ENCODE measurements at regions not wholly inside any gene's neighbourhood (a gene's known extent, or its start where the extent isn't known, plus 50 kb on each side); places are given as distances from the start of the nearest gene placed in this dataset.
"Not testable (repeated sequence)": the region's sequence is repeated elsewhere in the genome, so short reads cannot be mapped to it uniquely, and the experiment has no call there.

GRCh38 chr11:98725471-98725870, 295.3 kb upstream of the CNTN5 start:
- no peaks in the 10 kb centered on the region for H3K27me3 ChIP-seq
- no peak overlapping the region for H3K27ac ChIP-seq
- H3K4me3 ChIP-seq, result no peak overlapping the region
- H3K4me1 ChIP-seq, result no peaks in the 10 kb centered on the region
- TF ChIP-seq POLR2A (IDR thresholded peaks at IDR 0.05), result no peak
- no peak for TF ChIP-seq CTCF (IDR thresholded peaks at IDR 0.05)
- no peaks in the 10 kb centered on the region for H3K9me3 ChIP-seq
- DNase-seq, result no peak
- no peaks in the 10 kb centered on the region for H3K36me3 ChIP-seq

- TF ChIP-seq POLR2A (IDR thresholded peaks at IDR 0.05), result no peak
- TF ChIP-seq CTCF (IDR thresholded peaks at IDR 0.05), result no peak
- no peaks in the 10 kb centered on the region for H3K4me1 ChIP-seq
- H3K9me3 ChIP-seq, result no peaks in the 10 kb centered on the region
- no peak overlapping the region for H3K27ac ChIP-seq
- no peak overlapping the region for H3K4me3 ChIP-seq
- no peaks in the 10 kb centered on the region for H3K36me3 ChIP-seq
- no peaks in the 10 kb centered on the region for H3K27me3 ChIP-seq
- DNase-seq, result no peak
Measured at GRCh38 chr11:98728421-98728820, 292.3 kb upstream of the CNTN5 start.

GRCh38 chr11:98729118-98729517, 291.6 kb upstream of the CNTN5 start:
- DNase-seq, result no peak
- Histone ChIP-seq H3K9me3 (no peaks in the 10 kb centered on the region), H3K36me3 (no peaks in the 10 kb centered on the region), H3K27me3 (no peaks in the 10 kb centered on the region), H3K4me3 (no peak overlapping the region), H3K27ac (no peak overlapping the region), H3K4me1 (no peaks in the 10 kb centered on the region)
- TF ChIP-seq POLR2A (IDR thresholded peaks at IDR 0.05), result no peak
- no peak for TF ChIP-seq CTCF (IDR thresholded peaks at IDR 0.05)

- Histone ChIP-seq H3K36me3 (no peaks in the 10 kb centered on the region), H3K9me3 (no peaks in the 10 kb centered on the region), H3K4me3 (no peak overlapping the region), H3K4me1 (no peaks in the 10 kb centered on the region), H3K27me3 (no peaks in the 10 kb centered on the region), H3K27ac (no peak overlapping the region)
- no peak for TF ChIP-seq CTCF (IDR thresholded peaks at IDR 0.05)
- TF ChIP-seq POLR2A (IDR thresholded peaks at IDR 0.05), result no peak
- no peak for DNase-seq
Measured at GRCh38 chr11:98732947-98733346, 287.8 kb upstream of the CNTN5 start.

- H3K9me3 ChIP-seq, H3K4me3 ChIP-seq, H3K27me3 ChIP-seq, H3K36me3 ChIP-seq, DNase-seq, H3K4me1 ChIP-seq, H3K27ac ChIP-seq: not testable (repeated sequence)
Measured at GRCh38 chr11:98733378-98733777, 287.4 kb upstream of the CNTN5 start.

GRCh38 chr11:98734686-98735085, 286.1 kb upstream of the CNTN5 start:
- DNase-seq, result no peak
- H3K9me3 ChIP-seq, result no peaks in the 10 kb centered on the region
- TF ChIP-seq CTCF (IDR thresholded peaks at IDR 0.05), result no peak
- TF ChIP-seq POLR2A (IDR thresholded peaks at IDR 0.05), result no peak

More at GRCh38 chr11:98734686-98735085, 286.1 kb upstream of the CNTN5 start:
- Histone ChIP-seq H3K27me3 (no peaks in the 10 kb centered on the region), H3K36me3 (no peaks in the 10 kb centered on the region), H3K4me1 (no peaks in the 10 kb centered on the region), H3K4me3 (no peak overlapping the region), H3K27ac (no peak overlapping the region)

All from Peyer's patch (tissue), 4 donors.